ENCODE measurements at regions not wholly inside any gene's neighbourhood (a gene's known extent, or its start where the extent isn't known, plus 50 kb on each side); places are given as distances from the start of the nearest gene placed in this dataset.

DNA sequence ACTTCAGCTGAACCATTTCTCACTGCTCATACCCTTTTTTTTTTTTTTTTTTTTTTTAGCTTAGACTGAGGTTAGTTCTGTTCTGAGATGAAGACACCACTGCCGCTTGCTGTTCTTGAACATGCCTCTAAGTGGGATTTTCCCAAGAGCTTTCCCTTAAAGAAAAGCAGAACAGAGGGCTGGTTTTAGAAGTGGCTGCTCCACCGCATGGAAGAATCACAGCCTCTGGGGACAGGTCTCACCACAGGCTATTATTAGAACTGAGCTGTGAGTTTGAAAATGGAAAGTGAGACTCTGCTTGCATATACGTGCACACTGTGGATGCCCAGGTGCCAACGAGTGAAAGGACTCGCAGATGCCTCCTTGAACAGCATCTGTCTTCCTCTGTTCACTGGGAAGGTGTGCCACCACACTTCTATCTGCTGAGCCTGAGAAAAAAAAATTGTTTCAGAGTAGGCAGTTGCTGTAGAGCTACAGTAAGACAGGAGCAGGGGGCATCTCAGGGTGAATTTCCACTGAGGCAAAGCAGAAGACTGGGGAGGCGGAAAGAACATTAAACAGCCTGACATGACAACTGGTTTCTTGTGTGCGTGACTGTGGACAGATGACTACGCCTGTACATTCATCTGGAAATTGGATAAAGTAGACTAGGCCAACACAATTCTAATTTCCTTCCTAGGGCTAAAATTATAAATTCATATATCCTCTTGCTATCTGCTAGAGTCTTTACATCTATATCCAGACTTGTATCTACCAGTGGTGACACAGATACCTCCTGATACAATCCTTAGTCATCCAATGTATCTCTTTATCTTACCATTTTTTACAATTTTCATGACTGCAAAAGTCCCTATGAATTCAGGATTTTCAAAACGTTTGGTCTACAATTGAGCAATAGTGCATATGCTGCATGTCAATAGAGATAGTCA, 1045.7 kb upstream of the CELF4 start:
- CTCF ChIA-PET: no interaction called here
- H3K9me3 ChIP-seq: no peaks in the 10 kb centered on the region
- peaks cover 2% of the 10 kb centered on the region for H3K27me3 Mint-ChIP-seq (ENCODE audit: insufficient read depth, unreplicated experiment)
- intact Hi-C loops (cut with micrococcal nuclease; ENCODE audit: unreplicated experiment): no loop called here
- H3K4me1 ChIP-seq: no peaks in the 10 kb centered on the region
- H3K4me3 ChIP-seq (ENCODE audit: low read depth, low read length): no peak overlapping the region
- H3K9me3 Mint-ChIP-seq (ENCODE audit: unreplicated experiment): no peaks in the 10 kb centered on the region
- H3K27ac Mint-ChIP-seq (ENCODE audit: unreplicated experiment): no peak overlapping the region
- H3K4me1 Mint-ChIP-seq (ENCODE audit: low read depth, unreplicated experiment): no peaks in the 10 kb centered on the region
- DNase-seq: no peak
- H3K36me3 ChIP-seq (ENCODE audit: control insufficient read depth, insufficient read depth, low read length): no peaks in the 10 kb centered on the region
- POLR2A ChIA-PET: no interaction called here
- H3K27me3 ChIP-seq (replicated peaks; ENCODE audit: control insufficient read depth, insufficient read depth, low read length): no peaks in the 10 kb centered on the region
- TF ChIP-seq CTCF (IDR thresholded peaks at IDR 0.05; ENCODE audit: insufficient read depth in 1 of 2, low read depth in 1 of 2, low read length in 1 of 2, severe bottlenecking in 1 of 2, unreplicated experiment in 1 of 2): no peak
- no peak overlapping the region for H3K4me3 Mint-ChIP-seq (ENCODE audit: unreplicated experiment)
- no peaks in the 10 kb centered on the region for H3K36me3 Mint-ChIP-seq (ENCODE audit: insufficient read depth, unreplicated experiment)
- BruUV-seq (replicated peaks): no TSS peak

GRCh38 chr18:38606841-38607240, 1041.2 kb upstream of the CELF4 start:
- H3K27ac Mint-ChIP-seq (ENCODE audit: unreplicated experiment): no peak overlapping the region
- H3K4me3 Mint-ChIP-seq (ENCODE audit: unreplicated experiment): no peak overlapping the region
- peaks cover 2% of the 10 kb centered on the region for H3K27me3 Mint-ChIP-seq (ENCODE audit: insufficient read depth, unreplicated experiment)
- H3K4me1 Mint-ChIP-seq (ENCODE audit: low read depth, unreplicated experiment): no peaks in the 10 kb centered on the region
- TF ChIP-seq CTCF (IDR thresholded peaks at IDR 0.05; ENCODE audit: insufficient read depth in 1 of 2, low read depth in 1 of 2, low read length in 1 of 2, severe bottlenecking in 1 of 2, unreplicated experiment in 1 of 2): no peak
- Histone ChIP-seq H3K4me1 (no peaks in the 10 kb centered on the region), H3K27me3 (replicated peaks; ENCODE audit: control insufficient read depth, insufficient read depth, low read length) (no peaks in the 10 kb centered on the region), H3K9me3 (no peaks in the 10 kb centered on the region), H3K36me3 (ENCODE audit: control insufficient read depth, insufficient read depth, low read length) (no peaks in the 10 kb centered on the region), H3K4me3 (ENCODE audit: low read depth, low read length) (no peak overlapping the region)
- CTCF ChIA-PET: no interaction called here
- POLR2A ChIA-PET: no interaction called here
- no TSS peak for BruUV-seq (replicated peaks)
- no peaks in the 10 kb centered on the region for H3K36me3 Mint-ChIP-seq (ENCODE audit: insufficient read depth, unreplicated experiment)
- intact Hi-C loops (cut with micrococcal nuclease; ENCODE audit: unreplicated experiment): no loop called here
- no peaks in the 10 kb centered on the region for H3K9me3 Mint-ChIP-seq (ENCODE audit: unreplicated experiment)
- no peak for DNase-seq

- TF ChIP-seq CTCF (IDR thresholded peaks at IDR 0.05; ENCODE audit: insufficient read depth in 1 of 2, low read depth in 1 of 2, low read length in 1 of 2, severe bottlenecking in 1 of 2, unreplicated experiment in 1 of 2): no peak
- BruUV-seq (replicated peaks): no TSS peak
- H3K4me3 Mint-ChIP-seq (ENCODE audit: unreplicated experiment): no peak overlapping the region
- Histone ChIP-seq H3K4me1 (no peaks in the 10 kb centered on the region), H3K27me3 (replicated peaks; ENCODE audit: control insufficient read depth, insufficient read depth, low read length) (no peaks in the 10 kb centered on the region), H3K4me3 (ENCODE audit: low read depth, low read length) (no peak overlapping the region), H3K36me3 (ENCODE audit: control insufficient read depth, insufficient read depth, low read length) (no peaks in the 10 kb centered on the region), H3K9me3 (no peaks in the 10 kb centered on the region)
- no peaks in the 10 kb centered on the region for H3K9me3 Mint-ChIP-seq (ENCODE audit: unreplicated experiment)
- ChIA-PET POLR2A (no interaction called here), CTCF (no interaction called here)
- H3K4me1 Mint-ChIP-seq (ENCODE audit: low read depth, unreplicated experiment): no peaks in the 10 kb centered on the region
- DNase-seq: no peak
- H3K36me3 Mint-ChIP-seq (ENCODE audit: insufficient read depth, unreplicated experiment): no peaks in the 10 kb centered on the region
- H3K27ac Mint-ChIP-seq (ENCODE audit: unreplicated experiment): no peak overlapping the region
- intact Hi-C loops (cut with micrococcal nuclease; ENCODE audit: unreplicated experiment): no loop called here
- no peaks in the 10 kb centered on the region for H3K27me3 Mint-ChIP-seq (ENCODE audit: insufficient read depth, unreplicated experiment)
Observed at GRCh38 chr18:38602341-38602740, 1036.7 kb upstream of the CELF4 start.

Measured in Caco-2 (cell line).